IMR-90 (cell line): ENCODE measurements at regions not wholly inside any gene's neighbourhood (a gene's known extent, or its start where the extent isn't known, plus 50 kb on each side); places are given as distances from the start of the nearest gene placed in this dataset.

ENCODE experiments used
- ATAC-seq: fragments of 200-7000 bp; cut with Tn5 transposase; 2 replicates; pipeline ENCODE4 v1.9.1; 2020; ENCODE audit warnings: low read depth, mild to moderate bottlenecking, moderate library complexity
- BruUV-seq: library from RNA; stranded (reverse); fragments of 400-500 nt; replicated peaks from 2 replicates; lab custom pipeline; 2021; lab: Mats Ljungman, UMichigan
- CTCF ChIA-PET: fragments of 300-600 bp; formaldehyde crosslinking; extraction: SDS; loops from one replicate; lab custom pipeline; 2021; ENCODE audit warnings: antibody characterized with exemption; lab: Yijun Ruan, JAX
- POLR2A ChIA-PET: fragments of 300-600 bp; sonication (Branson Sonifier 250); formaldehyde crosslinking; loops from one replicate; lab custom pipeline; 2022; ENCODE audit warnings: antibody characterized with exemption; ENCODE audit not compliant: unreplicated experiment; lab: Charles Lee
- DNase-seq: peaks from one replicate; pipeline ENCODE4 v3.0.0; 2013
- H2AFZ ChIP-seq: replicated peaks from 2 replicates; pipeline ENCODE3; 2013; ENCODE audit warnings: low read length, mild to moderate bottlenecking; ENCODE audit not compliant: poor library complexity
- H2AK5ac ChIP-seq: 2 replicates; pipeline ENCODE4 v1.6.1; 2013; ENCODE audit warnings: low read depth, low read length, inconsistent platforms
- H2AK9ac ChIP-seq: replicated peaks from 2 replicates; pipeline ENCODE3; 2013; ENCODE audit warnings: mild to moderate bottlenecking, low read depth, low read length, moderate library complexity; ENCODE audit not compliant: poor library complexity
- H2BK120ac ChIP-seq: 2 replicates; pipeline ENCODE4 v1.6.1; 2013; ENCODE audit warnings: low read depth, low read length, inconsistent platforms
- H2BK15ac ChIP-seq: 3 replicates; pipeline ENCODE4 v1.6.1; 2013; ENCODE audit warnings: low read depth, low read length, inconsistent platforms
- H2BK20ac ChIP-seq: 2 replicates; pipeline ENCODE4 v1.6.1; 2013; ENCODE audit warnings: low read depth, mild to moderate bottlenecking, inconsistent platforms, low read length, moderate library complexity
- H2BK5ac ChIP-seq: 2 replicates; pipeline ENCODE4 v1.6.1; 2013; ENCODE audit warnings: mild to moderate bottlenecking, low read depth, low read length, inconsistent platforms; ENCODE audit not compliant: poor library complexity, severe bottlenecking
- H3K14ac ChIP-seq: replicated peaks from 2 replicates; pipeline ENCODE4 v1.6.1; 2013; ENCODE audit warnings: low read depth, low read length, inconsistent platforms
- H3K18ac ChIP-seq: 2 replicates; pipeline ENCODE4 v1.6.1; 2013; ENCODE audit warnings: low read depth, low read length, control low read depth
- H3K23ac ChIP-seq: 2 replicates; pipeline ENCODE4 v1.6.1; 2013; ENCODE audit warnings: low read depth, low read length, inconsistent platforms
- H3K27ac ChIP-seq: 2 replicates; pipeline ENCODE4 v1.5.1; 2013; ENCODE audit warnings: mild to moderate bottlenecking, control low read depth, low read length; ENCODE audit not compliant: insufficient read depth
- H3K27me3 ChIP-seq: 2 replicates; pipeline ENCODE4 v1.6.1; 2013; ENCODE audit warnings: low read length; ENCODE audit not compliant: control insufficient read depth, insufficient read depth
- H3K36me3 ChIP-seq: 2 replicates; pipeline ENCODE4 v1.6.1; 2013; ENCODE audit warnings: low read length, mixed read lengths; ENCODE audit not compliant: control insufficient read depth, insufficient read depth
- H3K4ac ChIP-seq: 2 replicates; pipeline ENCODE4 v1.6.1; 2013; ENCODE audit warnings: low read depth, low read length, inconsistent platforms
- H3K4me1 ChIP-seq: 2 replicates; pipeline ENCODE4 v1.6.1; 2013; ENCODE audit warnings: low read length, mixed read lengths; ENCODE audit not compliant: control insufficient read depth, insufficient read depth
- H3K4me2 ChIP-seq: 2 replicates; pipeline ENCODE4 v1.6.1; 2013; ENCODE audit warnings: low read depth, mild to moderate bottlenecking, control low read depth, low read length, moderate library complexity
- H3K4me3 ChIP-seq: 2 replicates; pipeline ENCODE4 v1.5.1; 2013; ENCODE audit warnings: low read depth, mild to moderate bottlenecking, control low read depth, low read length, moderate library complexity; ENCODE audit not compliant: insufficient read depth
- H3K56ac ChIP-seq: 2 replicates; pipeline ENCODE4 v1.6.1; 2013; ENCODE audit warnings: low read length, inconsistent platforms; ENCODE audit not compliant: insufficient read depth; ENCODE audit errors: extremely low read depth
- H3K79me1 ChIP-seq, 2 experiments: 2 replicates each; pipeline ENCODE4 v1.6.1; 2013; ENCODE audit warnings: low read length in 2 of 2, inconsistent platforms in 1 of 2, low read depth in 1 of 2
- H3K9ac ChIP-seq: 2 replicates; pipeline ENCODE4 v1.6.1; 2013; ENCODE audit warnings: low read depth, low read length, control low read depth
- H3K9me1 ChIP-seq: 2 replicates; pipeline ENCODE4 v1.6.1; 2013; ENCODE audit warnings: low read length, inconsistent platforms; ENCODE audit not compliant: insufficient read depth
- H3K9me3 ChIP-seq: 2 replicates; pipeline ENCODE4 v1.6.1; 2013; ENCODE audit warnings: low read length; ENCODE audit not compliant: control insufficient read depth, insufficient read depth
- H4K20me1 ChIP-seq: 2 replicates; pipeline ENCODE4 v1.6.1; 2013; ENCODE audit warnings: low read length, inconsistent platforms; ENCODE audit not compliant: insufficient read depth
- H4K5ac ChIP-seq: 2 replicates; pipeline ENCODE4 v1.6.1; 2013; ENCODE audit warnings: mild to moderate bottlenecking, low read depth, low read length, control low read depth
- H4K8ac ChIP-seq, 2 experiments: 2 replicates each; pipeline ENCODE4 v1.6.1; 2013; ENCODE audit warnings: low read depth in 2 of 2, low read length in 2 of 2, control low read depth in 1 of 2, inconsistent platforms in 1 of 2
- H4K91ac ChIP-seq: 2 replicates; pipeline ENCODE4 v1.6.1; 2013; ENCODE audit warnings: low read depth, low read length, inconsistent platforms; ENCODE audit not compliant: insufficient read depth
- BHLHE40 ChIP-seq: fragments of 150-350 bp; IDR thresholded peaks from 2 replicates; pipeline ENCODE4 v1.6.1; 2016; ENCODE audit warnings: mild to moderate bottlenecking, low read depth, low read length
- CEBPB ChIP-seq: IDR thresholded peaks from 2 replicates; pipeline ENCODE4 v1.6.1; 2012; ENCODE audit warnings: low read depth, low read length, improper control_type of control experiment
- CHD1 ChIP-seq: IDR thresholded peaks from 2 replicates; pipeline ENCODE4 v1.6.1; 2012; ENCODE audit warnings: low read depth, low read length, improper control_type of control experiment
- CTCF ChIP-seq: conservative IDR thresholded peaks from 2 replicates; pipeline ENCODE4 v1.5.1; 2012; ENCODE audit warnings: mild to moderate bottlenecking, low read depth, low read length, improper control_type of control experiment
- ELK1 ChIP-seq: fragments of 150-350 bp; IDR thresholded peaks from 2 replicates; pipeline ENCODE4 v1.6.1; 2016; ENCODE audit warnings: low read depth, mild to moderate bottlenecking, low read length, moderate library complexity, borderline replicate concordance
- FOS ChIP-seq: fragments of 150-350 bp; IDR thresholded peaks from 2 replicates; pipeline ENCODE4 v1.6.1; 2016; ENCODE audit warnings: low read depth, low read length
- MAFK ChIP-seq: IDR thresholded peaks from 2 replicates; pipeline ENCODE4 v1.6.1; 2012; ENCODE audit warnings: low read depth, low read length, improper control_type of control experiment
- MAZ ChIP-seq: IDR thresholded peaks from 2 replicates; pipeline ENCODE4 v1.6.1; 2012; ENCODE audit warnings: low read depth, mild to moderate bottlenecking, low read length, improper control_type of control experiment, moderate library complexity, borderline replicate concordance
- MXI1 ChIP-seq: IDR thresholded peaks from 2 replicates; pipeline ENCODE4 v1.6.1; 2012; ENCODE audit warnings: low read depth, mild to moderate bottlenecking, low read length, moderate library complexity, borderline replicate concordance
- NFE2L2 ChIP-seq: fragments of 150-350 bp; IDR thresholded peaks from 2 replicates; pipeline ENCODE4 v1.6.1; 2016; ENCODE audit warnings: low read depth, mild to moderate bottlenecking, low read length
- POLR2A ChIP-seq: IDR thresholded peaks from 2 replicates; pipeline ENCODE4 v1.6.1; 2012; ENCODE audit warnings: mild to moderate bottlenecking, low read depth, low read length
- RAD21 ChIP-seq: IDR thresholded peaks from 2 replicates; pipeline ENCODE4 v1.6.1; 2012; ENCODE audit warnings: low read length, improper control_type of control experiment
- RCOR1 ChIP-seq: IDR thresholded peaks from 2 replicates; pipeline ENCODE4 v1.6.1; 2012; ENCODE audit warnings: mild to moderate bottlenecking, low read length, improper control_type of control experiment; ENCODE audit not compliant: insufficient replicate concordance
- RFX5 ChIP-seq: IDR thresholded peaks from 2 replicates; pipeline ENCODE4 v1.8.0; 2012; ENCODE audit warnings: low read depth, mild to moderate bottlenecking, low read length, moderate library complexity
- SMC3 ChIP-seq: fragments of 150-350 bp; IDR thresholded peaks from 2 replicates; pipeline ENCODE4 v1.6.1; 2016; ENCODE audit warnings: low read depth, mild to moderate bottlenecking, antibody characterized with exemption, low read length, moderate library complexity
- USF2 ChIP-seq: fragments of 150-350 bp; IDR thresholded peaks from 2 replicates; pipeline ENCODE4 v1.6.1; 2017; ENCODE audit warnings: mild to moderate bottlenecking, antibody characterized with exemption, low read length, low read depth
- WGBS, 2 experiments: methylation state at CpG; one replicate each; pipeline versions ENCODE4 v1.1.5 to v1.1.7; 2013; ENCODE audit warnings: missing lambda C conversion rate in 2 of 2; ENCODE audit not compliant: insufficient read length in 1 of 2; ENCODE audit errors: extremely low coverage in 2 of 2; 5-methylcytosine and 5-hydroxymethylcytosine counted together
- dilution Hi-C: fragments of 300-500 bp; cut with HindIII; formaldehyde crosslinking; loops from one replicate; pipeline ENCODE4 v1.14.3; 2018; ENCODE audit warnings: low sequenced_read_pairs; ENCODE audit not compliant: unreplicated experiment
- in situ Hi-C: fragments of 300-500 bp; cut with MboI; formaldehyde crosslinking; loops from 3 replicates; pipeline ENCODE4 v1.14.3; 2019; ENCODE audit warnings: low sequenced_read_pairs, inconsistent platforms, mixed read lengths
- intact Hi-C: fragments of 100-400 bp; cut with micrococcal nuclease; formaldehyde crosslinking; loops from 2 replicates; pipeline ENCODE4 v1.10.0; 2022

GRCh38 chr11:115657586-115657985 is 153.4 kb upstream of the CADM1 start:
- no peak overlapping the region for H4K8ac ChIP-seq
- H3K4me3 ChIP-seq = no peak overlapping the region
- ChIA-PET POLR2A (no interaction called here), CTCF (no interaction called here)
- H2BK5ac ChIP-seq = no peak overlapping the region
- H2AK9ac ChIP-seq = no peak overlapping the region
- H2BK15ac ChIP-seq = no peak overlapping the region
- no CpG with 5 or more reads among the region's 4 CpGs for WGBS, 2 experiments
- DNase-seq = peak; percentile 70
- intact Hi-C loops = no loop called here
- BruUV-seq = no TSS peak
- H3K4me2 ChIP-seq = no peak overlapping the region
- dilution Hi-C loops = no loop called here
- H3K4me1 ChIP-seq = peaks cover 7% of the 10 kb centered on the region
- H3K9me1 ChIP-seq = peaks cover 6% of the 10 kb centered on the region
- no peak overlapping the region for H3K9ac ChIP-seq
- no peak overlapping the region for H2BK20ac ChIP-seq
- no peak overlapping the region for H3K14ac ChIP-seq
- no peak overlapping the region for H3K18ac ChIP-seq
- no peak overlapping the region for H3K27ac ChIP-seq
- no peak overlapping the region for H2AFZ ChIP-seq
- in situ Hi-C loops = no loop called here
- 0 out of 2 replicates have a peak, but pooled peaks cover 2% of the 10 kb centered on the region for H3K27me3 ChIP-seq
- 0 out of 2 replicates have a peak overlapping the region, but pooled peaks have one; percentile 8 for H2AK5ac ChIP-seq
- H4K5ac ChIP-seq = no peak overlapping the region
- H3K56ac ChIP-seq = no peak overlapping the region
- H3K4ac ChIP-seq = no peak overlapping the region
- no peak overlapping the region for H4K91ac ChIP-seq
- TF ChIP-seq CHD1 (no peak), BHLHE40 (no peak), FOS (no peak), POLR2A (no peak), ELK1 (no peak), USF2 (no peak), RFX5 (no peak), MAFK (no peak), CTCF (no peak), MAZ (no peak), RAD21 (no peak), SMC3 (no peak), CEBPB (no peak), MXI1 (no peak), RCOR1 (no peak), NFE2L2 (no peak)
- H3K79me1 ChIP-seq = no peaks in the 10 kb centered on the region
- no peaks in the 10 kb centered on the region for H3K36me3 ChIP-seq
- H2BK120ac ChIP-seq = no peak overlapping the region
- no peak for ATAC-seq
- no peaks in the 10 kb centered on the region for H4K20me1 ChIP-seq
- no peak overlapping the region for H3K23ac ChIP-seq
- H3K9me3 ChIP-seq = no peaks in the 10 kb centered on the region
